ENCODE measurements at regions not wholly inside any gene's neighbourhood (a gene's known extent, or its start where the extent isn't known, plus 50 kb on each side); places are given as distances from the start of the nearest gene placed in this dataset.

DNA sequence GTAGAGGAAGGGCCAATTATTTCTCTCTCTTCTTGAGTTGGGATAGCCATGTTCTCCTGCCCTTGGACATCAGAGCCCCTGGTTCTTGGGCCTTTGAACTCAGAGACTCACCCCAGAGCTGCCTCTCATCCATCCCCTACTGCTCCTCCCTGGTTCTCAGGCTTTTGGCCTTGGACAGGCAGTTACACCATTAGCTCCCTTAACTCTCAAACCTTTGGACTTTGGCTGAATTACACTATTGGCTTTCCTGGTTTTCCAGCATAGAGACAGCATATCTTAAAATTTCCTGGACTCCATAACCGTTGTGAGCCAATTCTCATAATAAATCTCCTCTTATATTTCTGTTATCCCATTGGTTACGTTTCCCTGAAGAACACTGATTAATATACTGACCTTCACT, 63.7 kb upstream of the CHL1 start:
- no peaks in the 10 kb centered on the region for H3K9me3 ChIP-seq
- H3K36me3 ChIP-seq = no peaks in the 10 kb centered on the region
- intact Hi-C loops (cut with DNase I; ENCODE audit: low total_unique reads) (no loop called here), in situ Hi-C loops (cut with MboI; ENCODE audit: low sequenced_read_pairs in 4 of 4) (no loop called here)
- no peaks in the 10 kb centered on the region for H3K27me3 ChIP-seq
- DNase-seq (no peak), ATAC-seq (no peak)
- TF ChIP-seq, protein P1, sequence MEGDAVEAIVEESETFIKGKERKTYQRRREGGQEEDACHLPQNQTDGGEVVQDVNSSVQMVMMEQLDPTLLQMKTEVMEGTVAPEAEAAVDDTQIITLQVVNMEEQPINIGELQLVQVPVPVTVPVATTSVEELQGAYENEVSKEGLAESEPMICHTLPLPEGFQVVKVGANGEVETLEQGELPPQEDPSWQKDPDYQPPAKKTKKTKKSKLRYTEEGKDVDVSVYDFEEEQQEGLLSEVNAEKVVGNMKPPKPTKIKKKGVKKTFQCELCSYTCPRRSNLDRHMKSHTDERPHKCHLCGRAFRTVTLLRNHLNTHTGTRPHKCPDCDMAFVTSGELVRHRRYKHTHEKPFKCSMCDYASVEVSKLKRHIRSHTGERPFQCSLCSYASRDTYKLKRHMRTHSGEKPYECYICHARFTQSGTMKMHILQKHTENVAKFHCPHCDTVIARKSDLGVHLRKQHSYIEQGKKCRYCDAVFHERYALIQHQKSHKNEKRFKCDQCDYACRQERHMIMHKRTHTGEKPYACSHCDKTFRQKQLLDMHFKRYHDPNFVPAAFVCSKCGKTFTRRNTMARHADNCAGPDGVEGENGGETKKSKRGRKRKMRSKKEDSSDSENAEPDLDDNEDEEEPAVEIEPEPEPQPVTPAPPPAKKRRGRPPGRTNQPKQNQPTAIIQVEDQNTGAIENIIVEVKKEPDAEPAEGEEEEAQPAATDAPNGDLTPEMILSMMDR (IDR thresholded peaks at IDR 0.05 in 4 of 5, conservative IDR thresholded peaks at IDR 0.05 in 1 of 5) = no peak
- no peak for TF ChIP-seq POLR2A (IDR thresholded peaks at IDR 0.05)
- H3K27ac ChIP-seq = no peak overlapping the region
- H3K4me3 ChIP-seq = no peak overlapping the region
- H3K4me1 ChIP-seq = peaks cover 0 to 4% of the 10 kb centered on the region in 2 donors

DNA sequence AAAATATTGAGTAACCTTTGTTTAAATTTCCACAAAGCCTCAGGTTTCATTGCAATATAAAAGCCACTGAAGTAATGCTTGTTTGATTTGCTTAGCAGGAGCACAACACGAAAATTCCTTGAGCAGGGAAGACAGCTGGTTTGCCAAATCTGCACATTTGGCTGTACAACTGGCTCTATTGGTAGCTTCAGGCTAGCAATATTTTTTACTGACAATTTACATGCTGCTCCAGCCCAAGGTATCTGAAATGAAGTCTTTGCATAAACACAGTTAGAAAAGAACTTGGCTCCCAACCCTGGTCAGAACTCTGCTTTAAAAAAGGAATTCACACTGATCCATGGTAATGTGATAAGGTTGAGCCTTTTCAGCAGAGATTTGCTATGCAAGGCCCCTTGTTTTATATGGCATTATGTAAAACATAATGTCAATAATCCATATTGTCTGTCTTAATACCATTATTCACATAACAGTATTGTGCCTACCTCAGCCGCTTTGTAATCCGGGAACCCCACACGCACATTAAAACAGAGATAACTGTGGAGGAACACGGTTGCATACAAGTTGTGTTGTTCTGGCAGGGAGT, 55.7 kb upstream of the CHL1 start:
- in situ Hi-C loops (cut with MboI; ENCODE audit: low sequenced_read_pairs in 4 of 4) = no loop called here
- Histone ChIP-seq H3K27ac (no peak overlapping the region), H3K4me3 (no peak overlapping the region), H3K9me3 (no peaks in the 10 kb centered on the region), H3K4me1 (peaks cover 0 to 3% of the 10 kb centered on the region in 2 donors), H3K36me3 (no peaks in the 10 kb centered on the region), H3K27me3 (no peaks in the 10 kb centered on the region)
- no peak for TF ChIP-seq POLR2A (IDR thresholded peaks at IDR 0.05)
- TF ChIP-seq, protein P1 (IDR thresholded peaks at IDR 0.05 in 4 of 5, conservative IDR thresholded peaks at IDR 0.05 in 1 of 5) = no peak
- DNase-seq (no peak), ATAC-seq (no peak)
- intact Hi-C loops (cut with DNase I; ENCODE audit: low total_unique reads) = no loop called here
